Mucosa of rectum (tissue), 2 donors: ENCODE measurements at regions not wholly inside any gene's neighbourhood (a gene's known extent, or its start where the extent isn't known, plus 50 kb on each side); places are given as distances from the start of the nearest gene placed in this dataset.
"Not testable (repeated sequence)": the region's sequence is repeated elsewhere in the genome, so short reads cannot be mapped to it uniquely, and the experiment has no call there.

Experiments
- H3K27ac ChIP-seq, 2 donors: one replicate each; pipeline ENCODE4 v1.7.0; 2013; ENCODE audit warnings: inconsistent platforms in 2 of 2, low read depth in 2 of 2, low read length in 2 of 2
- H3K27me3 ChIP-seq, 2 donors: one replicate each; pipeline ENCODE4 v1.7.0; 2013; ENCODE audit warnings: low read length in 2 of 2; ENCODE audit not compliant: control insufficient read depth in 2 of 2, insufficient read depth in 2 of 2
- H3K36me3 ChIP-seq, 2 donors: one replicate each; pipeline ENCODE4 v1.7.0; 2013; ENCODE audit warnings: low read length in 2 of 2; ENCODE audit not compliant: control insufficient read depth in 2 of 2, insufficient read depth in 2 of 2
- H3K4me1 ChIP-seq, 2 donors: one replicate each; pipeline ENCODE4 v1.7.0; 2013; ENCODE audit warnings: low read length in 2 of 2, mild to moderate bottlenecking in 1 of 2; ENCODE audit not compliant: control insufficient read depth in 2 of 2, insufficient read depth in 2 of 2
- H3K4me3 ChIP-seq, 2 donors: one replicate each; pipeline ENCODE4 v1.7.0; 2013; ENCODE audit warnings: low read length in 2 of 2
- H3K9ac ChIP-seq, 2 donors: one replicate each; pipeline ENCODE4 v1.7.0; 2013; ENCODE audit warnings: low read length in 2 of 2, low read depth in 1 of 2, mild to moderate bottlenecking in 1 of 2
- H3K9me3 ChIP-seq, 2 donors: one replicate each; pipeline ENCODE4 v1.7.0; 2013; ENCODE audit warnings: low read length in 2 of 2; ENCODE audit not compliant: control insufficient read depth in 2 of 2
- donor health status: healthy.
- donor health status: Normal muscosa, but diverticular disease.

DNA sequence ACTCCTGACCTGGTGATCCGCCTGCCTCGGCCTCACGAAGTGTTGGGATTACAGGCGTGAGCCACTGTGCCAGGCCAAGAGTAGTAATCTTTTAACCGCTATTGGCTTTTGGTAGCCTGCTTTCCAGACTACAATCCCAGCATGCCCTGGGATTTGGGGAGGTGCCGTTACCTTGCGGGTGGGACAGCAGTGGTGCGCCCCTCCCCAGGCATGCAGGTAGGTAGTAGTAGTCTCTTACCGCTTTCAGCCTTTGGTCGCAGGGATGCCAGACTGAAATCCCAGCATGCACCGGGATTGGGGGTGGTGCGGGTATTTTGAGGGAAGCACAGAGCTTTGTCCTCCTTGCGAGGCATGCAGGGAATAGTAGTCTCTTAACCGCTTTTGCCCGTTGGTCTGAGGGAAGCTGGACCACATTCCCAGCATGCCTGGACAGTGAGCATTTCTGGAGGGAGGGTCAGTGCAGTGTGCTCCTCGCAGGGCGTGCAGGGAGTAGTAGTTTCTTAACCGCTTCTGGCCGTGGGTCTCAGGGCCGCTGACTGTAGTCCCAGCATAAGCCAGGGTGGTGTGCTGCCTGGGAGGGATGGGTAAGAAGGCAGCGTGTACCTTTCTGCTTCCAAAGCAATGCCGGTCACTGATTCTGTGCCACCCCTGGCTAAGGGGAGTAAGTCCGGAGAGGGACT, 1686.8 kb downstream of the TP53TG3F start:
- Histone ChIP-seq H3K27ac (no peak overlapping the region), H3K9ac (no peak overlapping the region), H3K36me3 (no peaks in the 10 kb centered on the region), H3K27me3 (no peaks in the 10 kb centered on the region), H3K9me3 (peaks cover 5 to 16% of the 10 kb centered on the region in 2 donors), H3K4me3 (no peak overlapping the region), H3K4me1 (no peaks in the 10 kb centered on the region)

DNA sequence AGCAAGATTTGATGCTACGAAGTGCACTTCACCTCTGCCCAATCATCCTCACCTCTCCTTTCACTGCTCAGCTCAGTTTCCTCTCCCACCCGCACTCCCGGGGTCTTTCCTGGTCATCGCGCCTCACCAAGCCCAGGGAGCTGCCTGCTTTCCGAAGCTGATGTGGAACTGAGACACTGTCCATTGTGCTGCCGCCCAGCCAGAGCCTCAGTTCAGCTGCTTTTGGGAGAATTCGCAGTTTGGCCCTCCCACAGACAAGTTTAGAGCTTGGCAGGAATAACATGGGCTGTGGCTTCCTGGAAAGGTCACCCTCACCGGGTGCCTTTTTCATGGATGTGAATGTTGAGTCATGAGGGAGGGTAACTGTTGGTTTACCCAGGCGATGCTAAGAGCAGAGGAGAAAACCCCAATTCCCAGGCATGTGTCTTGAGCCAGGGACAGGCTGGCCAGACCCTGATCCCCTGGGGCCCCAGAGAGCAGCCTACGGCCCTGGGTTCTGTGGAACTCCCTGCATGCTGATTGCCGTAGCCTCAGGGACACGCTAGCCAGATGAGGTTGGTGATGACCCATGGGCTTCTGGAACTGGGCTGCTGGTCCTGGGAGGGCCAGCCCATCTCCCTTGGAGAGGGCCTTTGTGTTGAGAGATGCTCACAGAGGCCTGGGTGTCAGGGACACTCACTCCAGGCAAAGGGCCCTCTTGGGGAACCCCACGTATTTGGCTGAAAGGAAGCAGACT, 1687.5 kb downstream of the TP53TG3F start:
- H3K9me3 ChIP-seq, result peaks cover 5 to 16% of the 10 kb centered on the region in 2 donors
- H3K27me3 ChIP-seq, result no peaks in the 10 kb centered on the region
- H3K4me1 ChIP-seq, result no peaks in the 10 kb centered on the region
- H3K9ac ChIP-seq, result no peak overlapping the region
- H3K36me3 ChIP-seq, result no peaks in the 10 kb centered on the region
- H3K4me3 ChIP-seq, result no peak overlapping the region
- no peak overlapping the region for H3K27ac ChIP-seq

DNA sequence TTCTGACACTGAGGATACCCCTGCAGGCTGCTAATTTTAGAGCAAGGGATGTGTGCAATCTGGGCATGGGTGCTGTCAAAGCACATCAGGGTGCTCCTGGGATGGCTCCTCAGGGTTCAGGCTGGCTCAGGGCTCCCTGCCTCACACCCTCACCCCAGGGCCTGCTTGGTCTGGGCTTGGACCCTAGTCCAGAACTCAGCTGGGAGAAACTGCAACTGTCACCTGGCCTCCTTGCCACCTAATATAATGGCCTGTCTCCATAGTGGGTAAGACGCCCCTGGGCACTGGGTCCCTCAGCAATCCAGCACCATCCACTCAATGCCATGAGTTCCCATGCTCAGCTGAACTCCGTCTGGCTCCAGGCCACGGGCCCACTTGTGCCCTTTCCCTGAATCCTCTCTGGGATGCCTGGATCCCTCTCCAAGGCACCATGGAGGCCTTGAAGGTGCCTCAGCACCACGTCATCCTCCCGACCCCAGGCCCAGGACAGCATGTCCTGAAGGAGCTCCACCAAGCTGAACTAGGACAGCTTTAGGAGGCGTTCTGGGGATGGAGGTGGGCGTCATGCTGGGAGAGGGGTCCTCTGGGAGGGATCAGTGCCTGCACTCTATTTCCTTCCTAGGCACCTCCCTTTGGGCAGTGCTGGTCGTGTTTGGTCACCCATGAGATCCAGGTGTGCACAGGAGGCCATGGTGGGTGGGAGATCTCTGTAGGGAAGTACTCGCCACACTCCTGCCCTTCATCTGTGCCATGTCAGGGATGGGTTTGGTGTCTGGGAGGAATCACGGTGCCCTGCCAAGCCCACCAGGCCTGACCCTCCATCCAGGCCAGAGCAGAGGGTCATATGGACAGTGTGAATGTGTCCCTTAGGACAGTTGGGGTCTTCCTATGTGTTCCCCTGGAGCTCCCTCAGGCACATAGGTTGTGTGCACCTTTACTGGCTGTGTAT, 1688.4 kb downstream of the TP53TG3F start:
- Histone ChIP-seq H3K4me3 (no peak overlapping the region), H3K27ac (no peak overlapping the region), H3K27me3 (no peaks in the 10 kb centered on the region), H3K36me3 (no peaks in the 10 kb centered on the region), H3K9me3 (peaks cover 5 to 14% of the 10 kb centered on the region in 2 donors), H3K9ac (no peak overlapping the region), H3K4me1 (no peaks in the 10 kb centered on the region)

DNA sequence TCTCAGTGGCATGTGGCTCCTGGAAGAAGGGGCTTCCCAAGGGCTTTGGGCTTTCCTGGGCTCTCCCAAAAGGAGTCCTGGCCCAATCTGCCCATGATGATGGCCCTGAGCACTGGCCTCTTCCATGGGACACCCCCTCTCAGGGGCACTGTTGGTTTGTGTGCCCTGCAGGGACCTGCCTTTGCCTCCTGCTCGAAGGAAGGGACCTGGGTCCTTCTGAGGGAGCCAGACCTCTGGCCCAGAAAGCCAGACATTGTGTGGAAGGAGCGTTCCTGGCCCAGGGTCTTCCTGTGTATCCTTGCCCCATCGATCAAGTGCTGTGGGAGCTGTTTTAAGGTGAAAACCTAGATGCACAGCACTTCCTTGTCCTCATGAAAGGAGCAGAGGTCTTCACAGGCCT, 1689.3 kb downstream of the TP53TG3F start:
- Histone ChIP-seq H3K9ac (no peak overlapping the region), H3K4me1 (no peaks in the 10 kb centered on the region), H3K36me3 (no peaks in the 10 kb centered on the region), H3K4me3 (no peak overlapping the region), H3K27ac (no peak overlapping the region), H3K27me3 (no peaks in the 10 kb centered on the region), H3K9me3 (peaks cover 5 to 15% of the 10 kb centered on the region in 2 donors)

DNA sequence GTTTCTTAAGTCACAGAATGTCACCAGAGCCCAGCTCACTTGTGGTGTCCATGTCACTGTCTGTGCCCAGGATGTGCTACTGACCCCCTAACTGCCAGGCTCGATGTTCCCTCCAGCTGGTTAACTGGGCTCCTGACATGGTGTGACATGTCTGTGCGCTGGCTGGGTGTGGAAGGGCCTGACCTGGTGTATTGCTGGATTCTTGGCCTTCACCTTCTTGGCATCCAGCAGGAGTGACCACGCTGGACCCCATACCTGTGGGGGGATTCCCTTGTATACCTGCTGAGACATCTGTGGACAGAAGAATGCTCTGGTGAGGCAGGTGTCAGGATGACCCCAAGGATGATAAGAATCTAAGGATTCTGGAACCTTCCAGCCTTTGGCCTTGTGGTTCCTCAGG, 1690.1 kb downstream of the TP53TG3F start:
- Histone ChIP-seq H3K9ac (no peak overlapping the region), H3K9me3 (peaks cover 5 to 15% of the 10 kb centered on the region in 2 donors), H3K36me3 (no peaks in the 10 kb centered on the region), H3K4me3 (no peak overlapping the region), H3K27me3 (no peaks in the 10 kb centered on the region), H3K27ac (no peak overlapping the region), H3K4me1 (no peaks in the 10 kb centered on the region)

DNA sequence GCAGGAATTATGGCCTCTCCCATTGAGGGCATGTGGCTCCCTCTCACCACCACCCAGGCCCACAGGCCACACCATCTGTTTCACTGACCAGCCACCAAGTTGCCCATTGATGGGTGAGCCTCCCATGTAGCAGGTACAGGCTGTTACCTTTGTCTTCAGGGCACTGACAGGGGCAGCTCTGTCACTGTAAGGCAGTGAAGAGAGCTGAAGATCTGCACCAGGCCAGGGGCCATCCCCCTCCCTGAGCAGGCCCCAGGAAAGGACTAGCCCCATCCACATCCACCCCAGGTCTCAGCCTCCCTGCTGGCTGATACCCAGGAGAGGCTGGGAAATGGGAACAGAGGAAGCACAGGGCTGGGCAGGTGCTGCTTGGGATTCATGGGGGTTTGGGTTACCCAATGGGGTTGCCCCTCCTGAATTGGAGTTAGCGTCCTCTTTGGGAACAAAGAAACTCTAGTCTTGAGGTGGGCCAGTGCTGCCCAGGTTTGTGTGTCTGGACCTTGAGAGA, 1691.4 kb downstream of the TP53TG3F start:
- Histone ChIP-seq H3K27me3 (no peaks in the 10 kb centered on the region), H3K9me3 (peaks cover 5 to 15% of the 10 kb centered on the region in 2 donors), H3K4me3 (no peak overlapping the region), H3K4me1 (no peaks in the 10 kb centered on the region), H3K27ac (no peak overlapping the region), H3K9ac (no peak overlapping the region), H3K36me3 (no peaks in the 10 kb centered on the region)

DNA sequence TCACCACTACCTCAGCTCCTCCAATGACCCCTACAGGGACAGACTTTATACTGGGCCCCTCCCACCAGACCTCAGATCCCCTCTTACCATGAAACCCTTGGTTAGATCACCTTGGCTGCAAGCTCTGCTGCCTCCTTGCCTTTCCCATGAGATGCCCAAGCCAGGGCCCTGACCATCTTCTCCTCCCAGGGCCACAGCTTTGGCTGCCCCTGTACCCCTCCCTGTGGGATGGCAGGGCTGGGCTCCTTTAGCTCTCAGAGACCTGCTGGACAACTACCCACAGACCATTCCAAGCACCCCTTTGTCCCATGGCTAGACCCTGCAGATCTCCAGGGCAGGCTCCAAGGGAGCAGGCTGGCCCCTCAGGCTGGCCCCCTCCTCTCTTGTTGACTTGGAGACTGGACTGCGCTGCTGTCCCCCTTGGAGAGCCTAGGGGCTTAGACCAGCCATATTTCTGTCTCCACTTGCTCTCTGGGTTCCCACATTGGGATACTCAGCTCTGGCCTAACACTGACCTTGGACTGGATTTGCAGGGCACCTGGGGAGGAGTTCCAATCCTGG, 1692.7 kb downstream of the TP53TG3F start:
- Histone ChIP-seq H3K27ac (no peak overlapping the region), H3K9ac (no peak overlapping the region), H3K9me3 (peaks cover 0 to 15% of the 10 kb centered on the region in 2 donors), H3K4me3 (no peak overlapping the region), H3K36me3 (no peaks in the 10 kb centered on the region), H3K4me1 (no peaks in the 10 kb centered on the region), H3K27me3 (no peaks in the 10 kb centered on the region)

DNA sequence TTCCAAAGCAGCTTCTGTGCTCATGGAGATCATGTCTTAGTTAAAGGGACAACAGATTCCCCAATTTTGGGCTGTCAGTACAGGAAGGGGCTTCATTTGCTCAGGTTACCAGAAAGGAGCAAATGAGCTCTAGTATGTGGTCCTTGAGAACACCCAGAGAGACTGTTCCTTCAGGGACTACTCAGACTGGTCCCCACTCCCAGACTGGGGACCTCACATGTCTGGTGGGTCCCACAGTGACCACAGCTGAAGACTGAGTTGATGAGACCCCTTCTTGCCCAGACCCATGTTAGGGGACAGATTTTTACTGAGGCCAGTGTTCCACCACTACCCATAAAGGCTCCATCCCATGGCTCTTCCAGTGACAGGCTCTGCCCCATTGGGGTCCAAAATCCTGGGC, 1695.2 kb downstream of the TP53TG3F start:
- Histone ChIP-seq H3K36me3 (no peaks in the 10 kb centered on the region), H3K27me3 (no peaks in the 10 kb centered on the region), H3K9me3 (peaks cover 0 to 5% of the 10 kb centered on the region in 2 donors), H3K27ac (no peak overlapping the region), H3K4me1 (no peaks in the 10 kb centered on the region), H3K9ac (no peak overlapping the region), H3K4me3 (no peak overlapping the region)

DNA sequence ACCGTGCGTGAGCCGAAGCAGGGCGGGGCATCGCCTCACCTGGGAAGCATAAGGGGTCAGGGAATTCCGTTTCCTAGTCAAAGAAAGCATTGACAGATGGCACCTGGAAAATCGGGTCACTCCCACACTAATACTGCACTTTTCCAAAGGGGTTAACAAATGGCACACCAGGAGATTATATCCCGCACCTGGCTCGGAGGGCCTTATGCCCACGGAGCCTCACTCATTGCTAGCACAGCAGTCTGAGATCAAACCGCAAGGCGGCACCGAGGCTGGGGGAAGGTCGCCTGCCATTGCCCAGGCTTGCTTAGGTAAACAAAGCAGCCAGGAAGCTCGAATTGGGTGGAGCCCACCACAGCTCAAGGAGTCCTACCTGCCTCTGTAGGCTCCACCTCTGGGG, 1698.1 kb downstream of the TP53TG3F start:
- not testable (repeated sequence) for H3K9ac ChIP-seq, H3K27me3 ChIP-seq, H3K36me3 ChIP-seq, H3K27ac ChIP-seq, H3K9me3 ChIP-seq, H3K4me1 ChIP-seq, H3K4me3 ChIP-seq
